Stimulated activated CD8-positive, alpha-beta memory T cell treated with anti-CD3 and anti-CD28 coated beads, Interleukin-15, amount 100 ng/mL, for 24 hours (primary cell): ENCODE measurements at regions not wholly inside any gene's neighbourhood (a gene's known extent, or its start where the extent isn't known, plus 50 kb on each side); places are given as distances from the start of the nearest gene placed in this dataset.

Experiments used
- DNase-seq: peaks from one replicate; pipeline ENCODE4 v3.0.0-alpha.2; 2020; ENCODE audit warnings: low read depth

- DNase-seq, result no peak
These were observed 330.5 kb downstream of the BUD13 start for GRCh38 chr11:116442238-116442752.

- no peak for DNase-seq
These were observed 333.5 kb downstream of the BUD13 start for GRCh38 chr11:116439361-116439677.

- DNase-seq, result no peak
These were observed 334.0 kb downstream of the BUD13 start for GRCh38 chr11:116438651-116439360.

GRCh38 chr11:116434986-116435385 lies 337.8 kb downstream of the BUD13 start:
- DNase-seq, result no peak

GRCh38 chr11:116432301-116432700 lies 340.5 kb downstream of the BUD13 start:
- DNase-seq, result no peak

- no peak for DNase-seq
These were observed 340.9 kb downstream of the BUD13 start for GRCh38 chr11:116431842-116432241.

- DNase-seq, result no peak
These were observed 344.2 kb downstream of the BUD13 start for GRCh38 chr11:116428638-116428975.

GRCh38 chr11:116427903-116428637 lies 344.7 kb downstream of the BUD13 start:
- no peak for DNase-seq

GRCh38 chr11:116427337-116427902 lies 345.4 kb downstream of the BUD13 start:
- DNase-seq, result no peak

GRCh38 chr11:116426761-116427160 lies 346.0 kb downstream of the BUD13 start:
- DNase-seq, result no peak

GRCh38 chr11:116424615-116425261 lies 348.0 kb downstream of the BUD13 start:
- DNase-seq, result no peak

GRCh38 chr11:116422956-116423600 lies 349.7 kb downstream of the BUD13 start:
- DNase-seq, result no peak

GRCh38 chr11:116422556-116422955 lies 350.2 kb downstream of the BUD13 start:
- DNase-seq, result no peak

GRCh38 chr11:116421529-116422185 lies 351.1 kb downstream of the BUD13 start:
- no peak for DNase-seq

GRCh38 chr11:116420770-116421528 lies 351.8 kb downstream of the BUD13 start:
- DNase-seq, result no peak

- no peak for DNase-seq
These were observed 352.8 kb downstream of the BUD13 start for GRCh38 chr11:116420030-116420429.

GRCh38 chr11:116418388-116419041 lies 354.3 kb downstream of the BUD13 start:
- DNase-seq, result no peak

GRCh38 chr11:116416852-116417251 lies 355.9 kb downstream of the BUD13 start:
- no peak for DNase-seq

GRCh38 chr11:116415095-116415494 lies 357.7 kb downstream of the BUD13 start:
- DNase-seq, result no peak

- no peak for DNase-seq
These were observed 358.4 kb downstream of the BUD13 start for GRCh38 chr11:116414357-116414880.
